ENCODE measurements at regions not wholly inside any gene's neighbourhood (a gene's known extent, or its start where the extent isn't known, plus 50 kb on each side); places are given as distances from the start of the nearest gene placed in this dataset.

DNA sequence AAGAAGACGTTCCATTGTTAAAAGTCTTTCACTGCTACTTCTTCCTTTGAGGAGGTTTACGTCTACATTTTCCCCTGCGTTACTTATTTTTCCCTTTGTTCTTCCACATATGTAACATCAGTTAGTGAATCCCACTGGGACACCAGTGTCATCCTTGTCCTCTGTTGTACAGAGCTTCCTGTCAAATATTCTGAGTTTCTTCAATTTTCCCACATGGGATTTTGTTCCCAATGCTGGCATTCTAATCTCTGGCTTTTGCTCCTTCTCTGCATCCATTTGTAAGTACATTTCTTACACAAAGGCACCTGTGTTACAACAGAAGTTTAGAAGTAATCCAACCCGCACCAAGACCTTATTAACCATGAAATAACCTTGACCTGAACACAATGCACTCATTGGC lies 627.4 kb upstream of the PFKP start:
- DNase-seq (ENCODE audit: low spot score): no peak

- no peak for DNase-seq (ENCODE audit: low spot score)
These were observed 628.3 kb upstream of the PFKP start for GRCh38 chr10:2439000-2439399.

DNA sequence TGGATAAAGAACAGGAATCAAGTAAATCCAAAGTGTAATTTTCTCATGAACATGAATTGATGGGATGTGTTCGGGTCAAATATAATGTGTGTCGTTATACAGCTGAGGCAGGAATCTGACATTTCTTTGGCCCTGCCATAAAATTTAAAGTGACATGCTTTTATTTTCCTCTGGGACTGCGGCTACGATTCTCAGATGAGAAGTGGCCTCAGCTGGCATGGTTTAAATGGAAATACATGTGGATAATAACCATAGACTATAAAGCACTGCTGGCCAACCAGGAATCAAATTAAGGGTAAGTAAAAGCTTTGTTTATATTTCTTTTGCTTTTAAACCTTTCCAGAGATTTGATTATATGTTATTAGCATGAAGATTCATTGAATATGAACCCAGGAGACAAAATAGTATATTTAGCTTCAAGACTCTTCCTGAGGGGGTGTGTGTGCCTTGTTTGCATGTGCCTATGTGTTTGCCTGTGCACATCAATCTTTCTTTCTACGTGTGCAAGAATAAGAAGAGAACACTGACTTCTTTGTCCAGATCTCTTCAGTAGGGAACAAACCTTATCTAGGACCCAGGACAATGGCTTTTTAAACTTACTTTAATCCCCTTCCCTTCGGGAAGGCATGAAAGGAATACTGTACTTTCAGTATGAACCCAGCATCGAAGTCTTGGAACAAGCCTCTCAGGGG lies 629.0 kb upstream of the PFKP start:
- no peak for DNase-seq (ENCODE audit: low spot score)

- DNase-seq (ENCODE audit: low spot score): no peak
These were observed 630.4 kb upstream of the PFKP start for GRCh38 chr10:2436933-2437332.

- no peak for DNase-seq (ENCODE audit: low spot score)
These were observed 635.4 kb upstream of the PFKP start for GRCh38 chr10:2431961-2432360.

- no peak for DNase-seq (ENCODE audit: low spot score)
These were observed 639.9 kb upstream of the PFKP start for GRCh38 chr10:2427412-2427811.

DNA sequence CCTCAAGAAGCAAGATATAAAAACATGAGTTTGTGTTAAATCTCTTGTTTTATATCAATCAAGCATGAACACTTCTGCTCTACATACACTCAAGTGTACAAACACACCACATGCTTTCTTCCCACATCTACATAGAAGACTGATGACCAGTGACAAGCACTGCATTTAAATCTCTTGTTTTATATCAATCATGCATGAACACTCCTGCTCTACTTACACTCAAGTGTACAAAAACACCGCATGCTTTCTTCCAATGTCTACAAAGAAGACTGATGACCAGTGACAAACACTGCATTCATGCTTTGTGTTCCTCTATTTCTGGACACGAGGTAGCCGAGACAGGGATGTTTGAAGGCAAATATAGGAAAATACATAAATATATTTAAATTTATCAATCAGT lies 642.0 kb upstream of the PFKP start:
- no peak for DNase-seq (ENCODE audit: low spot score)

DNA sequence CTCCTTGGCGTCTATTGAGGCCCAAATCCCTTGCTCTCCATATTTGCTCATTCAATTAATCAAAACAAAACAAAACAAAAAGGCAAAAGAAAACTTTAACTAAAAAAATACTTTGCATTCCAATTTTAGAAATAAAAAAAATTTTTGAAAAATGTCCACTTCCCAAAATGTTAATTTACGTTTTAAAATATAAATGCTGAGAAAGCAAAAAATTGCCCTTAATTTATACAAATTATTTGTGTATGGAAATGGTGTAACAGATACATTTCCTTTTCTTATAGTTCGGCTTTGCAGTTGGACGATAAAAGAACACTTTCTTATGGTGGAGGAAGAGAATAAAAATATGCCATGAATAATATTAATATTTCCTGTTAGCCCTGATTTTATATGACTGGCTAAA lies 652.8 kb upstream of the PFKP start:
- DNase-seq (ENCODE audit: low spot score): no peak

- DNase-seq (ENCODE audit: low spot score): no peak
These were observed 653.3 kb upstream of the PFKP start for GRCh38 chr10:2414039-2414438.

DNA sequence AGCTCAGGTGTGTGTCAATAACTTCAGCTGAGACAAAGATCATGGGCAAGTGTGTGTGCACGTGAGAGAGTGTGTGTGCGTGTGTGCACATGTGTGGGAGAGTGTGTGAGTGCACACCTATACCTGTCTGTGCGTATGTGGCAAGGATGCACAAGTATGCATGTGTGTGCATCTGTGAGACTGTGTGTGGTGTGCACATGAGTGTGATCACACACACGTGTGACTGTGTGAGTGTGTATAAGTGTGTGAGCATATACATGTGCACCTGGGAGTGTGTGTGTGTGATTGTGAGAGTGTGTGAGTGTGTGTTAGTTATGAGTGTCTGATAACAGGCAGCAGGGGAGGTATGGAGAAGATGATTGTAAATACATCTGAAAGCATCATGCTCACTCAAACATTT lies 657.3 kb upstream of the PFKP start:
- DNase-seq (ENCODE audit: low spot score): no peak

- DNase-seq (ENCODE audit: low spot score): no peak
These were observed 664.1 kb upstream of the ADARB2 start for GRCh38 chr10:2401459-2401858.

- DNase-seq (ENCODE audit: low spot score): no peak
These were observed 662.2 kb upstream of the ADARB2 start for GRCh38 chr10:2399482-2399881.

GRCh38 chr10:2392145-2392812 lies 655.0 kb upstream of the ADARB2 start:
- DNase-seq (ENCODE audit: low spot score): no peak

DNA sequence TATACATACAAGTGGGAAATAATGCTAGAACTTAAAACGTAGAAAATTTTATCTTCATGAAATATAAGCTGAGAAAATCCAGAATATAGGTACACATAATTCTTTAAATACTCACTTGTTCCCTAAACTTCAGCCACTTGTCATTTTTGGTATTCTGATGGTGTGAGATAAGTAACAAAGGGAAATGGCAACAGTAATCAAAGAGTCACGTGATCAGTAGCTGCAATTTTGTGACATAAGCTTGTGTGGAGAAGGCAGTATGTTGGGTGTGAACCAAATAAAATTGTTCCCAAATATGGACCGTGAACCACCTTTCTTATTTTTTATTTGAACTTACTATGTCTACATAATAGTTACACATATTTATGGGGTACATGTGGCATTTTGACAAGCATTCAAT lies 650.3 kb upstream of the ADARB2 start:
- DNase-seq (ENCODE audit: low spot score): no peak

DNA sequence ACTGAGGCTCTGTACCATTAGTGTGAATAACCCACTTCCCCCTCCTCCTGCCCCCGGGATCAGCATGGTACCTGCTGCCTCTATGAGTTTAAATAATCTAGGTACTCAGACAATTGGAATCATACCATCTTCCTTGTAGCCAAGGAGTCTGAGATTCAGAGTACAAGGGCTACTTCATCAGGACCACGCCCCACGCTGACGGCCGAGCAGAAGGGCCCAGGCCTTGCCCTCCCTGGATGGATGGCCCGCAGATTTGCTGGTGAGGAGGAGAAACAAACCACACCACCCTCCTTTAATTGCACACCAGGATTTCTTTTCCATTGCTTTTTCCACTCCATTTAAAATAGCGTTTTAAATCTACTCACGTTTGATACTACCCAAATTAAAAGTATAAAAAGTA lies 649.9 kb upstream of the ADARB2 start:
- DNase-seq (ENCODE audit: low spot score): no peak

DNA sequence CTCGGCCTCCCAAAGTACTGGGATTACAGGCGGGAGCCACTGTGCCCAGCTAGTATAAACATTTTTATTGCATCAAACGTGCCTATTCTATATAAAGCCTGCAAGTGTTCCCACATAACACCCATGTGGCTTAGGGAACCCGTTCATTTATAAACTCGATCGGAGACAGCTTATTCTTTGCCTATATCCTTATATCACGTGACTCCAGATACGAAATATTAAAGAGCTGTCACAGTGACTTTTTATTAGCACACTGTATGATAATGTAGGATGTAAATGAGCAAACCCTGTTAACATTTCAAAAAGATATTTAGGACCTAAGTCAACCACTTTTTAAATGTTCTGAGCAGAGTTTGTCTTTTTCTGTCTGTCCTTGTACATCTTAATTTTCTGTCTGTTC lies 642.9 kb upstream of the ADARB2 start:
- no peak for DNase-seq (ENCODE audit: low spot score)

- no peak for DNase-seq (ENCODE audit: low spot score)
These were observed 629.8 kb upstream of the ADARB2 start for GRCh38 chr10:2367083-2367482.

DNA sequence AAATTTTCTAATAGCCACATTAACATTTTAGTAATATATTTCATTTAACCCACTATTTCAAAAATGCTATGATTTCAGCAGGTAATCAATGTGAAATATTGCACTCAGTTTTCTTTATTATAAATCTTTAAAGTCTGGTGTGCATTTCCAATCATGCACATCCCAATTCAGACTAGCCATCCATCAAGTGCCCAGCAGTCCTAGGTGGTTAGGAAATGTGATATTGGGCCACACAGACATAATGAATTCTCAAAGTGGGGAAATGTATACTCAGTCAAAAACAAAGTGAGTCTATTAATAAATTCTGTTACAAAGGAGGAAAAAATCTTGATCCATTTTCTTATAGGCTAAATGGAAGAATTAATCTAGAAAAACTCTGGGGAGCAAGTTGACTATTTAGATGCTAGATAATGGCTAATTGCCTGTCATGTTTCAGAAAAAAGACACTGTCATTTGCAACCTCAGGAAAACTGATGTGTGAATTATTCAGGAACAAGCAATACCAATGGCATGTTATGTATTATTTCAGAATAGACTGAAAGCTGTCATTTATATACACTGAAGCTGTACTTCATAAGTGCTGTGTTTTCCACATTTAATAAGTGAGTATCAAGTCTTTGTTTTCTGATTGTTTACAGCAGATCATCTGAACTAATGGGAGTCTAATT lies 629.1 kb upstream of the ADARB2 start:
- DNase-seq (ENCODE audit: low spot score): no peak

- no peak for DNase-seq (ENCODE audit: low spot score)
These were observed 625.0 kb upstream of the ADARB2 start for GRCh38 chr10:2362331-2362730.

GRCh38 chr10:2358586-2358985 lies 621.3 kb upstream of the ADARB2 start:
- no peak for DNase-seq (ENCODE audit: low spot score)

DNA sequence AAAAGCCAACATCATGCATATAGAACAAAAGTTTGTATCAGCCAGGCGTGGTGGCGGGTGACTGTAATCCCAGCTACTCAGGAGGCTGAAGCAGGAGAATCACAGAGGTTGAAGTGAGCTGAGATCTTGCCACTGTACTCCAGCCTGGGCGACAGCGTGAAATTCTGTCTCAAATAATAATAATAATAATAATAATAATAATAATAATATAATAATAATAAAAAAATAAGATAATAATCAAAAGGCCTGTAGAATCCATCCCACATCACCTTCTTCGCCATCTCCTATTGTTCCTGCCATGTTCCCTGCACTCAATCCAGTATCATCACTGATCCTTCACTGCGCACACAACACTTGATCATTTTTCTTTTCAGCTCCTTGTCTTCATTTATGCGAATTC lies 619.3 kb upstream of the ADARB2 start:
- no peak for DNase-seq (ENCODE audit: low spot score)

GRCh38 chr10:2351566-2351965 lies 614.2 kb upstream of the ADARB2 start:
- DNase-seq (ENCODE audit: low spot score): no peak

GRCh38 chr10:2342206-2342605 lies 604.9 kb upstream of the ADARB2 start:
- DNase-seq (ENCODE audit: low spot score): peak; percentile 21
